ENCODE measurements at regions not wholly inside any gene's neighbourhood (a gene's known extent, or its start where the extent isn't known, plus 50 kb on each side); places are given as distances from the start of the nearest gene placed in this dataset.

DNA sequence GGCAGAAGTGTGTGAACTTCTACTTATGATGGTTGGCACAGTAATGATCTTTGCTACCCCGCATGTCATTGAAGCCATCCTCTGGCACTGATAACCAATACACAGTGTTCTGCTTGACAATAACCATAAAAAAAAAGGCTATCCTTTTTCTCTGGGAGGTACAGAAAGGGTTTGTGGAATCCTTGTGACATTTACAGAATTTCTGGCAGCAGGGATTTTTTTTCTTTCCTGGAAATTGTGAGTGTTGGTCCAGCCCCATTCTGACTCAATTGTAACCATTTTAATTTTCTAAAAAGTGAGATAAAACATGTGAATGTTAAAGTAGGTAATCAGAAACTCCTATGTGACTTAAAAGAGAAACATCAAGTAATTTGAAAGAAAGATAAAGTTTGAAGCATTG, 943.8 kb downstream of the TMTC2 start:
- TF ChIP-seq, protein P1, sequence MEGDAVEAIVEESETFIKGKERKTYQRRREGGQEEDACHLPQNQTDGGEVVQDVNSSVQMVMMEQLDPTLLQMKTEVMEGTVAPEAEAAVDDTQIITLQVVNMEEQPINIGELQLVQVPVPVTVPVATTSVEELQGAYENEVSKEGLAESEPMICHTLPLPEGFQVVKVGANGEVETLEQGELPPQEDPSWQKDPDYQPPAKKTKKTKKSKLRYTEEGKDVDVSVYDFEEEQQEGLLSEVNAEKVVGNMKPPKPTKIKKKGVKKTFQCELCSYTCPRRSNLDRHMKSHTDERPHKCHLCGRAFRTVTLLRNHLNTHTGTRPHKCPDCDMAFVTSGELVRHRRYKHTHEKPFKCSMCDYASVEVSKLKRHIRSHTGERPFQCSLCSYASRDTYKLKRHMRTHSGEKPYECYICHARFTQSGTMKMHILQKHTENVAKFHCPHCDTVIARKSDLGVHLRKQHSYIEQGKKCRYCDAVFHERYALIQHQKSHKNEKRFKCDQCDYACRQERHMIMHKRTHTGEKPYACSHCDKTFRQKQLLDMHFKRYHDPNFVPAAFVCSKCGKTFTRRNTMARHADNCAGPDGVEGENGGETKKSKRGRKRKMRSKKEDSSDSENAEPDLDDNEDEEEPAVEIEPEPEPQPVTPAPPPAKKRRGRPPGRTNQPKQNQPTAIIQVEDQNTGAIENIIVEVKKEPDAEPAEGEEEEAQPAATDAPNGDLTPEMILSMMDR (IDR thresholded peaks at IDR 0.05) = no peak
- TF ChIP-seq POLR2A (IDR thresholded peaks at IDR 0.05) = no peak

Data from adrenal gland (tissue), 5 donors.